Loucy (cell line): ENCODE measurements at regions not wholly inside any gene's neighbourhood (a gene's known extent, or its start where the extent isn't known, plus 50 kb on each side); places are given as distances from the start of the nearest gene placed in this dataset.

Source experiments
- EZH2phosphoT487 ChIP-seq: fragments of 200-600 bp; IDR thresholded peaks from 2 replicates; pipeline ENCODE4 v1.6.1; 2018; ENCODE audit warnings: antibody characterized with exemption, mild to moderate bottlenecking, moderate library complexity, borderline replicate concordance
- TF ChIP-seq, protein P1 (sequence below): fragments of 200-600 bp; sonication (generic); conservative IDR thresholded peaks from 2 replicates; pipeline ENCODE4 v1.5.1; 2014; ENCODE audit warnings: mild to moderate bottlenecking, antibody characterized with exemption, low read length

DNA sequence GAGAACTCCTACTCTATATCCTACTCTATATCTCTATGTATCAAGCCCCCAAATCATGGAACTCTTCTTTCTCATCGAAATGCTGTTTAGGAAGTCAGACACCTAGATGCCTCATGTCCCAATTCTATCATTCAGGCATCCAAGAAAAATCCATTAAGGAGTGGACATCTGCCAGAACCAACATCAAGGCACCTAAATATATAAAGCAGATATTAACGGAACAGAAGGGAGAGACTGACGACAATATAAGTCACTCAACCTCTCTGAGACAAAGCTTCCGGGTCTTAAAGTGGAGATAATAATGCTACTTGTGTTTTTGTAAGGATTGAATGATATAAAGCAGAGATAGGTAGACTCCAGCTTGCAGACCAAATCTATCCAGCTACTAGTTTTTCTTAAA is 241.5 kb downstream of the NFATC2 start:
- TF ChIP-seq, protein P1, sequence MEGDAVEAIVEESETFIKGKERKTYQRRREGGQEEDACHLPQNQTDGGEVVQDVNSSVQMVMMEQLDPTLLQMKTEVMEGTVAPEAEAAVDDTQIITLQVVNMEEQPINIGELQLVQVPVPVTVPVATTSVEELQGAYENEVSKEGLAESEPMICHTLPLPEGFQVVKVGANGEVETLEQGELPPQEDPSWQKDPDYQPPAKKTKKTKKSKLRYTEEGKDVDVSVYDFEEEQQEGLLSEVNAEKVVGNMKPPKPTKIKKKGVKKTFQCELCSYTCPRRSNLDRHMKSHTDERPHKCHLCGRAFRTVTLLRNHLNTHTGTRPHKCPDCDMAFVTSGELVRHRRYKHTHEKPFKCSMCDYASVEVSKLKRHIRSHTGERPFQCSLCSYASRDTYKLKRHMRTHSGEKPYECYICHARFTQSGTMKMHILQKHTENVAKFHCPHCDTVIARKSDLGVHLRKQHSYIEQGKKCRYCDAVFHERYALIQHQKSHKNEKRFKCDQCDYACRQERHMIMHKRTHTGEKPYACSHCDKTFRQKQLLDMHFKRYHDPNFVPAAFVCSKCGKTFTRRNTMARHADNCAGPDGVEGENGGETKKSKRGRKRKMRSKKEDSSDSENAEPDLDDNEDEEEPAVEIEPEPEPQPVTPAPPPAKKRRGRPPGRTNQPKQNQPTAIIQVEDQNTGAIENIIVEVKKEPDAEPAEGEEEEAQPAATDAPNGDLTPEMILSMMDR: no peak
- TF ChIP-seq EZH2phosphoT487: no peak
